Smooth muscle cell (in vitro differentiated cells): ENCODE measurements at regions not wholly inside any gene's neighbourhood (a gene's known extent, or its start where the extent isn't known, plus 50 kb on each side); places are given as distances from the start of the nearest gene placed in this dataset.

ENCODE experiments used
- DNase-seq: peaks from one replicate; lab custom pipeline; 2025; ENCODE audit not compliant: unreplicated experiment; lab: John Stamatoyannopoulos, UW
- H2AFZ ChIP-seq: fragments of 200-600 bp; sonication (generic); 2 replicates; pipeline ENCODE4 v1.6.0; 2016; ENCODE audit warnings: antibody characterized with exemption, low read depth, mild to moderate bottlenecking
- H3F3A ChIP-seq: fragments of 200-600 bp; sonication (generic); 2 replicates; pipeline ENCODE4 v1.6.0; 2017; ENCODE audit warnings: antibody characterized with exemption, low read depth
- H3K27ac ChIP-seq: fragments of 200-600 bp; sonication (generic); 2 replicates; pipeline ENCODE4 v1.5.1; 2016; ENCODE audit warnings: low read depth, mild to moderate bottlenecking
- H3K27me3 ChIP-seq: fragments of 200-600 bp; sonication (generic); 2 replicates; pipeline ENCODE4 v1.6.1; 2016; ENCODE audit warnings: low read depth, mild to moderate bottlenecking
- H3K36me3 ChIP-seq: fragments of 200-600 bp; sonication (generic); 2 replicates; pipeline ENCODE4 v1.5.1; 2016; ENCODE audit warnings: low read depth
- H3K4me1 ChIP-seq: fragments of 200-600 bp; sonication (generic); 2 replicates; pipeline ENCODE4 v1.5.1; 2016; ENCODE audit warnings: low read depth
- H3K4me2 ChIP-seq: fragments of 200-600 bp; sonication (generic); 2 replicates; pipeline ENCODE4 v1.6.0; 2016; ENCODE audit warnings: mild to moderate bottlenecking
- H3K4me3 ChIP-seq: fragments of 200-600 bp; sonication (generic); 2 replicates; pipeline ENCODE4 v1.5.1; 2016; ENCODE audit warnings: mild to moderate bottlenecking
- H3K79me2 ChIP-seq: fragments of 200-600 bp; sonication (generic); 2 replicates; pipeline ENCODE4 v1.6.0; 2016; ENCODE audit warnings: low read depth, mild to moderate bottlenecking
- H3K9ac ChIP-seq: fragments of 200-600 bp; sonication (generic); 2 replicates; pipeline ENCODE4 v1.6.0; 2016; ENCODE audit warnings: low read depth
- H3K9me3 ChIP-seq: fragments of 200-600 bp; sonication (generic); replicated peaks from 2 replicates; pipeline ENCODE4 v1.5.1; 2016; ENCODE audit warnings: low read depth
- H4K20me1 ChIP-seq: fragments of 200-600 bp; sonication (generic); 2 replicates; pipeline ENCODE4 v1.6.0; 2016; ENCODE audit warnings: low read depth
- WGBS: methylation state at CpG from one replicate; pipeline ENCODE4 v1.1.7; 2016; ENCODE audit warnings: low lambda C conversion rate; 5-methylcytosine and 5-hydroxymethylcytosine counted together
- TF ChIP-seq, protein P1 (sequence below): fragments of 200-600 bp; sonication (generic); IDR thresholded peaks from 2 replicates; pipeline ENCODE4 v1.5.1; 2017; ENCODE audit warnings: borderline replicate concordance, mild to moderate bottlenecking, antibody characterized with exemption; ENCODE audit not compliant: insufficient read depth, poor library complexity, severe bottlenecking

DNA sequence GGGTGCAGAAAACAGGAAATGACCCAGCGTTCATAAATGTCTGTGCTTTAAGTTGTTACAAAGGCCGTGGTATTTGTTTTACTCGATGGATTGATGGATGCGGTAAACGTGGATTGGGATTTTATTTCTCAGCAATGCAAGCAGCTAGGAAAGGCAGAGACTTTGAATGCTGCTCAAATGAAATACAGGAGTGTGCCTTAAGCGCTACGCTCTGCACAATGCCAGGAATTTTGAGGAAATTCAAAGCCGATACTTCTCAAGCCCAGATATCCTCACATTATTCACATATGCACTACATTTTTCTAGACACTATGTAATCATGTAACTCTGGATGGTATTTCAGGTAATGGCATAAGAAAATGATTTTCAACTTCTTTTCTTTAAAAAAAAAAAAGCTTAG is 514.3 kb upstream of the ADARB2 start:
- Histone ChIP-seq H3K27ac (no peak overlapping the region), H3K27me3 (no peaks in the 10 kb centered on the region), H4K20me1 (no peaks in the 10 kb centered on the region), H3K4me3 (no peak overlapping the region), H3K9ac (no peak overlapping the region), H3K4me2 (no peak overlapping the region), H3F3A (no peaks in the 10 kb centered on the region), H2AFZ (no peak overlapping the region), H3K36me3 (no peaks in the 10 kb centered on the region), H3K79me2 (no peaks in the 10 kb centered on the region), H3K9me3 (no peaks in the 10 kb centered on the region), H3K4me1 (no peaks in the 10 kb centered on the region)
- WGBS, result 86% methylated on average over 8 of the region's 8 CpGs
- DNase-seq, result no peak
- TF ChIP-seq, protein P1, sequence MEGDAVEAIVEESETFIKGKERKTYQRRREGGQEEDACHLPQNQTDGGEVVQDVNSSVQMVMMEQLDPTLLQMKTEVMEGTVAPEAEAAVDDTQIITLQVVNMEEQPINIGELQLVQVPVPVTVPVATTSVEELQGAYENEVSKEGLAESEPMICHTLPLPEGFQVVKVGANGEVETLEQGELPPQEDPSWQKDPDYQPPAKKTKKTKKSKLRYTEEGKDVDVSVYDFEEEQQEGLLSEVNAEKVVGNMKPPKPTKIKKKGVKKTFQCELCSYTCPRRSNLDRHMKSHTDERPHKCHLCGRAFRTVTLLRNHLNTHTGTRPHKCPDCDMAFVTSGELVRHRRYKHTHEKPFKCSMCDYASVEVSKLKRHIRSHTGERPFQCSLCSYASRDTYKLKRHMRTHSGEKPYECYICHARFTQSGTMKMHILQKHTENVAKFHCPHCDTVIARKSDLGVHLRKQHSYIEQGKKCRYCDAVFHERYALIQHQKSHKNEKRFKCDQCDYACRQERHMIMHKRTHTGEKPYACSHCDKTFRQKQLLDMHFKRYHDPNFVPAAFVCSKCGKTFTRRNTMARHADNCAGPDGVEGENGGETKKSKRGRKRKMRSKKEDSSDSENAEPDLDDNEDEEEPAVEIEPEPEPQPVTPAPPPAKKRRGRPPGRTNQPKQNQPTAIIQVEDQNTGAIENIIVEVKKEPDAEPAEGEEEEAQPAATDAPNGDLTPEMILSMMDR, result no peak

DNA sequence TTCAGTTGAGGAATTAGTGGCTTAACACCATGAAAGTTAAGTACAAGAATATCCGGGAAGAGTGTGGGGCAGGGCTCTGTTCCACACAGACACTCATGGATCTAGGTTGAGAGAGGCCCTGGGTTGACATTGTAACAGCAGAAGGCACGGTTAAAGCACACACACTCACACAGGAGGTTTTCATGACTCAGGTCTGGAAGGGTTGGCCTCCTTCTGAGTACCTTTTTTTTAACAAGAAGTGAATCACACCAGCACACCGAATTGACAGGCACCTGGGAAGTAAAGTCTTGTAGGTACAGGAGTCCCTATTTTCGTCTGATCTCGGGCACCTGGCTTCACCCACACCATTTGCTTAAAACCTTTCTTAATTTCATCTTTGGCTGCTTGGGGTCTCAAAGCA is 509.4 kb upstream of the ADARB2 start:
- DNase-seq, result no peak
- 81% methylated on average over 5 of the region's 5 CpGs for WGBS
- TF ChIP-seq, protein P1, result no peak

DNA sequence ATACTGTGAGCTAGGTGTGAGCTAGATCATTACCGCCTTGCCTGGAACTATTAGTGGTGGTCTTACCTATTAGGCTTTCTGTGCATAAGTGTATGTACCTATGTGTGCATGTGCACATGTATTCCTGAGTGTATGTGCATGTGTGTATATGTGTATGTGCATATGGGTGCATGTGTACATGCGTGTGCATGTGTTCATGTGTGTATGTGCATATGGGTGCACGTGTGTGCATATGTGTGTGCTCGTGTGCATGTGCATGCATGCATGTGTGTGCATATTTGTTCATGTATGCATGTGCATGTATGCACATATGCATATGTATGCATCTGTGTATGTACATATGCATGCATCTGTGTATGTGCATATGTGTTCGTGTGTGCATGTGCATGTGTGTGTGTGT is 508.3 kb upstream of the ADARB2 start:
- no peak for DNase-seq
- TF ChIP-seq, protein P1, result no peak
- Histone ChIP-seq H3K27me3 (no peaks in the 10 kb centered on the region), H3F3A (no peaks in the 10 kb centered on the region), H3K9me3 (no peaks in the 10 kb centered on the region), H3K4me2 (no peak overlapping the region), H3K36me3 (no peaks in the 10 kb centered on the region), H3K4me3 (no peak overlapping the region), H3K79me2 (no peaks in the 10 kb centered on the region), H3K9ac (no peak overlapping the region), H3K27ac (no peak overlapping the region), H4K20me1 (no peaks in the 10 kb centered on the region), H3K4me1 (no peaks in the 10 kb centered on the region), H2AFZ (no peak overlapping the region)
- 96% methylated on average over 5 of the region's 5 CpGs for WGBS

More for the DNA sequence above, 509.4 kb upstream of the ADARB2 start:
- Histone ChIP-seq H3K79me2 (no peaks in the 10 kb centered on the region), H3K27me3 (no peaks in the 10 kb centered on the region), H2AFZ (no peak overlapping the region), H3K36me3 (no peaks in the 10 kb centered on the region), H3K27ac (no peak overlapping the region), H3F3A (no peaks in the 10 kb centered on the region), H3K4me1 (no peaks in the 10 kb centered on the region), H3K4me2 (no peak overlapping the region), H4K20me1 (no peaks in the 10 kb centered on the region), H3K9ac (no peak overlapping the region), H3K4me3 (no peak overlapping the region), H3K9me3 (no peaks in the 10 kb centered on the region)

DNA sequence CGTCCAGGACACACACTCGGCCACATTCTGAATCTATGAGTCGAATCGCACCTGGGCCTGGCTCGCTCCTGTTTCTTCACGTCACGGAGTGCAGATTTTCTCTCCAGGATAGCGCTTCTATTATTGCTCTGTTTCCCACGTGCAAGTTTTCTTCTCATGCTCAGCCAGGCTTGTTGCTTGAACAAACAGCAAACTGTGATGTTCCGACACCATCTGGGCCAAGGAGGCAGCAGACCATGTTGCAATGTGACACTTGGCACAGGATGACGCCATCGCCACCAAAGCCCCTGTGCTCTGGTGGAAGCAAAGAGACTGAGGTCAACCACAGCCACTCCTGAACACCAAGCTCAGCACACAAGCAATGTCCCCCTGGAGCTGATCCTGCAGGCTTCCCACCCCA is 507.1 kb upstream of the ADARB2 start:
- TF ChIP-seq, protein P1, result no peak
- no peaks in the 10 kb centered on the region for H3K79me2 ChIP-seq
- no peak overlapping the region for H2AFZ ChIP-seq
- no peak for DNase-seq
- H3K4me2 ChIP-seq, result no peak overlapping the region
- no peaks in the 10 kb centered on the region for H3K9me3 ChIP-seq
- H3K36me3 ChIP-seq, result no peaks in the 10 kb centered on the region
- no peaks in the 10 kb centered on the region for H3K27me3 ChIP-seq
- no peaks in the 10 kb centered on the region for H4K20me1 ChIP-seq
- no peaks in the 10 kb centered on the region for H3F3A ChIP-seq
- no peak overlapping the region for H3K4me3 ChIP-seq
- no peak overlapping the region for H3K9ac ChIP-seq
- H3K4me1 ChIP-seq, result no peaks in the 10 kb centered on the region
- WGBS, result 83% methylated on average over 12 of the region's 12 CpGs
- no peak overlapping the region for H3K27ac ChIP-seq
